SK-N-SH (cell line): ENCODE measurements at regions not wholly inside any gene's neighbourhood (a gene's known extent, or its start where the extent isn't known, plus 50 kb on each side); places are given as distances from the start of the nearest gene placed in this dataset.

ENCODE experiments used
- CTCF ChIA-PET: fragments of 300-600, 350-600 bp; formaldehyde crosslinking; extraction: SDS; loops from one replicate; lab custom pipeline; 2021; lab: Yijun Ruan, JAX
- POLR2A ChIA-PET: fragments of 350-600 bp; sonication (Branson Sonifier 250); formaldehyde crosslinking; extraction: SDS; loops from one replicate; lab custom pipeline; 2020; ENCODE audit warnings: antibody characterized with exemption, inconsistent platforms; lab: Yijun Ruan, JAX
- DNase-seq: peaks from one replicate; pipeline ENCODE4 v3.0.0; 2012
- H2AFZ ChIP-seq: fragments of 200-600 bp; sonication (generic); 2 replicates; pipeline ENCODE4 v1.8.1; 2016; ENCODE audit warnings: antibody characterized with exemption, mild to moderate bottlenecking, low read depth
- H3F3A ChIP-seq: fragments of 200-600 bp; sonication (generic); replicated peaks from 2 replicates; pipeline ENCODE3; 2016; ENCODE audit warnings: antibody characterized with exemption, mild to moderate bottlenecking; ENCODE audit not compliant: insufficient read depth
- H3K27ac ChIP-seq, 2 experiments: fragments of 200-500 bp in 1 of 2; fragments of 200-600 bp in 1 of 2; sonication (Bioruptor generic) in 1 of 2; sonication (generic), shearing (Covaris generic) in 1 of 2; 2 replicates each; pipeline versions ENCODE4 v1.5.1 to v1.6.1; 2014 to 2016; ENCODE audit warnings: low read depth in 2 of 2, inconsistent platforms in 1 of 2, low read length in 1 of 2, mild to moderate bottlenecking in 1 of 2, mixed read lengths in 1 of 2
- H3K27me3 ChIP-seq: fragments of 200-600 bp; sonication (generic), shearing (Covaris generic); 2 replicates; pipeline ENCODE4 v1.6.1; 2016; ENCODE audit warnings: mixed run types; ENCODE audit not compliant: insufficient read depth
- H3K36me3 ChIP-seq, 2 experiments: fragments of 200-500 bp in 1 of 2; fragments of 200-600 bp in 1 of 2; sonication (Bioruptor generic) in 1 of 2; sonication (generic) in 1 of 2; replicated peaks in 1 of 2; 2 replicates each; pipeline versions ENCODE3 to v1.5.1; 2014 to 2016; ENCODE audit warnings: low read length in 1 of 2, mild to moderate bottlenecking in 1 of 2; ENCODE audit not compliant: insufficient read depth in 2 of 2, control insufficient read depth in 1 of 2
- H3K4me1 ChIP-seq, 2 experiments: fragments of 200-500 bp in 1 of 2; fragments of 200-600 bp in 1 of 2; sonication (Bioruptor generic) in 1 of 2; sonication (generic), shearing (Covaris generic) in 1 of 2; 2 replicates each; pipeline versions ENCODE4 v1.5.1 to v1.6.1; 2014 to 2016; ENCODE audit warnings: low read depth in 1 of 2, low read length in 1 of 2, mixed run types in 1 of 2; ENCODE audit not compliant: insufficient read depth in 2 of 2, control insufficient read depth in 1 of 2
- H3K4me2 ChIP-seq: fragments of 200-600 bp; sonication (generic), shearing (Covaris generic); 2 replicates; pipeline ENCODE4 v1.6.1; 2017; ENCODE audit warnings: mixed run types
- H3K4me3 ChIP-seq, 2 experiments: fragments of 200-500 bp in 1 of 2; fragments of 200-600 bp in 1 of 2; sonication (Bioruptor generic) in 1 of 2; sonication (generic), shearing (Covaris generic) in 1 of 2; 2 replicates each; pipeline versions ENCODE4 v1.5.1 to v1.8.1; 2014 to 2016; ENCODE audit warnings: low read depth in 2 of 2, inconsistent platforms in 1 of 2, low read length in 1 of 2, mild to moderate bottlenecking in 1 of 2, mixed read lengths in 1 of 2, moderate library complexity in 1 of 2
- H3K79me2 ChIP-seq: fragments of 200-600 bp; sonication (generic); 2 replicates; pipeline ENCODE4 v1.8.1; 2017; ENCODE audit warnings: mild to moderate bottlenecking; ENCODE audit not compliant: insufficient read depth
- H3K9ac ChIP-seq: fragments of 200-600 bp; sonication (generic); 2 replicates; pipeline ENCODE4 v1.6.1; 2017; ENCODE audit warnings: mixed run types
- H3K9me2 ChIP-seq: fragments of 200-600 bp; sonication (generic); 2 replicates; pipeline ENCODE4 v1.6.1; 2017; ENCODE audit warnings: mixed run types
- H3K9me3 ChIP-seq: fragments of 200-600 bp; sonication (generic); 2 replicates; pipeline ENCODE4 v1.6.1; 2017; ENCODE audit warnings: mixed run types, mild to moderate bottlenecking, moderate library complexity
- H4K20me1 ChIP-seq: fragments of 200-600 bp; sonication (generic); 2 replicates; pipeline ENCODE4 v1.6.1; 2017; ENCODE audit warnings: mild to moderate bottlenecking, mixed run types; ENCODE audit not compliant: insufficient read depth
- CHD2 ChIP-seq: fragments of 150-350 bp; IDR thresholded peaks from 2 replicates; pipeline ENCODE4 v1.6.1; 2018; ENCODE audit warnings: low read length; ENCODE audit not compliant: partially characterized antibody
- EP300 ChIP-seq, 2 experiments: IDR thresholded peaks; 2 replicates each; pipeline versions ENCODE4 v1.4.0 to v1.6.1; 2012; ENCODE audit warnings: borderline replicate concordance in 1 of 2, low read depth in 1 of 2, low read length in 1 of 2
- EZH2phosphoT487 ChIP-seq: fragments of 200-600 bp; sonication (generic); IDR thresholded peaks from 2 replicates; pipeline ENCODE4 v1.6.1; 2017; ENCODE audit warnings: low read depth, mixed run types, mild to moderate bottlenecking, antibody characterized with exemption, moderate library complexity, borderline replicate concordance
- FOXJ3 ChIP-seq: sonication (generic); formaldehyde crosslinking; IDR thresholded peaks from 2 replicates; pipeline ENCODE4 v1.5.1; 2020; ENCODE audit warnings: mild to moderate bottlenecking, missing genetic modification reagents
- FOXM1 ChIP-seq: IDR thresholded peaks from 2 replicates; pipeline ENCODE4 v1.4.0; 2012; ENCODE audit warnings: low read depth, mild to moderate bottlenecking
- GATA2 ChIP-seq: sonication (generic); formaldehyde crosslinking; IDR thresholded peaks from 2 replicates; pipeline ENCODE4 v1.5.0; 2020; ENCODE audit warnings: mild to moderate bottlenecking, missing genetic modification reagents
- NRF1 ChIP-seq: IDR thresholded peaks from 2 replicates; pipeline ENCODE4 v1.6.1; 2012; ENCODE audit warnings: low read depth, mild to moderate bottlenecking, low read length
- PBX3 ChIP-seq: IDR thresholded peaks from 2 replicates; pipeline ENCODE4; 2012
- POLR2AphosphoS5 ChIP-seq: IDR thresholded peaks from 2 replicates; pipeline ENCODE4 v1.6.1; 2012; ENCODE audit warnings: low read depth, low read length
- RCOR1 ChIP-seq: fragments of 150-350 bp; IDR thresholded peaks from 2 replicates; pipeline ENCODE4 v1.6.1; 2017; ENCODE audit warnings: antibody characterized with exemption, low read length
- ZBTB33 ChIP-seq: IDR thresholded peaks from 2 replicates; pipeline ENCODE4 v1.4.0; 2012; ENCODE audit warnings: low read depth, borderline replicate concordance
- WGBS: methylation state at CpG from one replicate; pipeline ENCODE4 v1.1.6; 2017; ENCODE audit warnings: low lambda C conversion rate; 5-methylcytosine and 5-hydroxymethylcytosine counted together

DNA sequence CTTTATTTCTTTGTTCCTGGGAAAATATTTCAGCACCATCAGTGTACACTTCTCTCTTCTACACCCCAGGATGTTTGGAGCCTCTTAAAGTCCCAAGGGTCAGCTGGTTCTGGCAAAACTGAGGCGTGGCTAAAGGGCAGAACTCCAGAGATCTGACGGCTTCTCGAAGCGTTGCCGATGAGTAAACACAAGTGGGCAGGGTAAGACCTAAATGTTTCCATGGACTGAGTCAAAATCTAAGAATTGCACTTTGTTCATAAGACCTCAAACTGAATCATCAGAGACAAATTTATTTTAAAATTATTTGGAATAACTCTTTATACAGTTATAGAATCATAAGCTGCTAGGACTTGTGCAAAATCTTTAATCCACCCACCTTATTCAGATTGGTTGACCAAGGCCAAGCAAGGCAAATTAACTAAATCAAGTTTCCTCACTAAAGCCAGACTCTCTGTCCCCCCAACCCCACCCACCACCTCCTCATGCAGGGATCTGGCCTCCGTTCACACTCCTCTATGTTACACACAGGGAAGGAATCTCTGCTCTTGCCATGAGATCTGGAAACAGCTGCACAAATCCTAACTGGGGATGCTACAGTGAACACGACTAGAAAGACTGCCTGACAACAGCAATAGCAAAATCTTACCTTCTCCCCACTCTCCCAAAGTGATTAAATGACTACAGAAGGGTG, 342.6 kb upstream of the KLHL29 start:
- TF ChIP-seq NRF1 (no peak), EZH2phosphoT487 (no peak), POLR2AphosphoS5 (no peak), FOXM1 (no peak), PBX3 (no peak)
- Histone ChIP-seq H3K4me1 (no peaks in the 10 kb centered on the region; a peak in 1 of 4 replicates), H3K27me3 (no peaks in the 10 kb centered on the region), H2AFZ (no peak overlapping the region), H3K9me3 (no peaks in the 10 kb centered on the region), H3F3A (no peaks in the 10 kb centered on the region), H3K36me3 (no peaks in the 10 kb centered on the region), H3K9ac (no peak overlapping the region), H3K4me3 (no peak overlapping the region), H3K4me2 (no peak overlapping the region), H3K9me2 (no peaks in the 10 kb centered on the region), H3K79me2 (no peaks in the 10 kb centered on the region), H3K27ac (no peak overlapping the region), H4K20me1 (no peaks in the 10 kb centered on the region)
- DNase-seq = no peak
- ChIA-PET POLR2A (no interaction called here), CTCF (no interaction called here)
- 45% methylated on average over 7 of the region's 7 CpGs for whole genome bisulfite sequencing

DNA sequence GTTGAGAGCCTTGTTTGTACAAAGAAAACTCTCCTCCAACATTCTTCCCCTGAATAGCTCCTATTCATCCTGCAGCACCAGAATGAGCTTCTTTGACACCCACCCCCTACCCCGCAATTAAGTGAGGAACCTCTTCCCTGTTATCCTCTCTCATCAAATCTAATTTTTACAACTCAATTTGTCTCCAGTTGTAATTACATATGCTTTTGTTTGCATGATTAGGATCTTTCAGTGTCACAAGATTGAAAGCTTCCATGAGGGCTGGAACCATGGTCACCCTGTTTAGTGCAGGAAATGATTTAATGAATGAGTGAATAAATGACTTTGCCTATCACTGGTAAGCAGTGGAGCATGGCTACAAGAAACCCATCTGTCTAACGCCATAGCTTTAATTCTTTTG, 334.6 kb upstream of the KLHL29 start:
- 4% methylated on average over 2 of the region's 2 CpGs for WGBS
- no peak overlapping the region for H2AFZ ChIP-seq
- no peak overlapping the region for H3K4me3 ChIP-seq
- no peak overlapping the region for H3K4me2 ChIP-seq
- POLR2A ChIA-PET = interaction anchor here (1.4 kb wide), 1 partner anchor 30 kb away, joined by 6 read pairs; no protein-coding TSS in a partner anchor
- no peaks in the 10 kb centered on the region for H3F3A ChIP-seq
- H3K27me3 ChIP-seq = no peaks in the 10 kb centered on the region
- no peak overlapping the region for H3K9ac ChIP-seq
- H3K4me1 ChIP-seq = peaks cover 0 to 4% of the 10 kb centered on the region in 2 experiments; a peak in 2 of 4 replicates
- peak; percentile 42; the same call in 1 of the 2 replicates for TF ChIP-seq RCOR1
- TF ChIP-seq POLR2AphosphoS5 = no peak
- TF ChIP-seq GATA2 (CRISPR knock-in tag) = peak; percentile 80
- TF ChIP-seq CHD2 = peak; percentile 35
- TF ChIP-seq EP300 (IDR thresholded peaks at IDR 0.05; ENCODE audit: borderline replicate concordance in 1 of 2, low read depth in 1 of 2, low read length in 1 of 2) = peak in 1 of 2 experiments; percentile 69; a peak in 2 of 4 replicates
- 0 out of 2 replicates have a peak, but pooled peaks have one; percentile 32 for TF ChIP-seq FOXJ3 (CRISPR knock-in tag)
- TF ChIP-seq ZBTB33 = no peak
- TF ChIP-seq PBX3 = no peak
- H3K79me2 ChIP-seq = no peaks in the 10 kb centered on the region
- H3K36me3 ChIP-seq = no peaks in the 10 kb centered on the region
- H3K9me3 ChIP-seq = no peaks in the 10 kb centered on the region
- no peaks in the 10 kb centered on the region for H4K20me1 ChIP-seq
- H3K27ac ChIP-seq = no peak overlapping the region
- peak; percentile 33 for DNase-seq
- no peaks in the 10 kb centered on the region for H3K9me2 ChIP-seq
- CTCF ChIA-PET = interaction anchor here (0.7 to 0.9 kb wide), 3 partner anchors 10 to 207 kb away, joined by 3 read pairs; no protein-coding TSS in a partner anchor
